Neutrophil (primary cell): ENCODE measurements at regions not wholly inside any gene's neighbourhood (a gene's known extent, or its start where the extent isn't known, plus 50 kb on each side); places are given as distances from the start of the nearest gene placed in this dataset.

Source experiments
- H3K27ac ChIP-seq: fragments of 200-600 bp; sonication (generic); 2 replicates; pipeline ENCODE4 v1.5.1; 2016; ENCODE audit warnings: mild to moderate bottlenecking, moderate library complexity
- H3K27me3 ChIP-seq: fragments of 200-600 bp; sonication (generic); 2 replicates; pipeline ENCODE4 v1.6.0; 2016; ENCODE audit warnings: mild to moderate bottlenecking
- H3K36me3 ChIP-seq: fragments of 200-600 bp; sonication (generic); 2 replicates; pipeline ENCODE4 v1.5.1; 2017
- H3K4me1 ChIP-seq, 2 experiments: fragments of 200-600 bp in 1 of 2; sonication (generic) in 1 of 2; 1 replicate in 1 of 2; 2 replicates in 1 of 2; pipeline versions ENCODE4 v1.5.1 to v1.6.1; 2013 to 2016; ENCODE audit warnings: low read depth in 1 of 2, low read length in 1 of 2, mild to moderate bottlenecking in 1 of 2, moderate library complexity in 1 of 2; ENCODE audit not compliant: control insufficient read depth in 1 of 2, insufficient read depth in 1 of 2
- H3K4me3 ChIP-seq, 2 experiments: fragments of 200-600 bp in 1 of 2; sonication (generic) in 1 of 2; 1 replicate in 1 of 2; 2 replicates in 1 of 2; pipeline ENCODE4 v1.5.1; 2013 to 2016; ENCODE audit warnings: low read depth in 1 of 2, low read length in 1 of 2, mild to moderate bottlenecking in 1 of 2, moderate library complexity in 1 of 2
- H3K9me3 ChIP-seq: fragments of 200-600 bp; sonication (generic); 2 replicates; pipeline ENCODE4 v1.5.1; 2016
- TF ChIP-seq, protein P1 (sequence below): fragments of 200-600 bp; sonication (generic); IDR thresholded peaks from 2 replicates; pipeline ENCODE4 v1.5.1; 2016; ENCODE audit warnings: antibody characterized with exemption

DNA sequence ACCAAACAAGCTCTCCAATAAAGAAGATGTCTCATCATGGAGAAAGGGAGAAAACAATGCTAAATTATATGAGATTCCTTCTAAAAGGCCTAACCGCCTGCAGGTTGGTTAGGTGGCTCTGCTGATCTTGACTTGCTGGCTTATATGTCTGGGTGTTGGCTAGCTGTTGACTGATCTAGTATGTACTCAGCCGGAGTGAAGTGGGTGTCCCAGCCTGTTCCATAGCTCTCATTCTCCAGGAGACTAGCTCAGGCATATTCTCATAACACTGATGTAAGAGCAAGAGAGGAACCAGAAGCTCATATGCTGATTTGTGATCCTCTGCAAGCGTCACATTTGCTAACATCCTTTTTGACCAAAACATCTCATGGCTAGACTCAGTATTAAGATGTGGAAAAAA is 473.0 kb downstream of the BMP2 start:
- Histone ChIP-seq H3K27me3 (no peaks in the 10 kb centered on the region), H3K4me3 (no peak overlapping the region), H3K9me3 (no peaks in the 10 kb centered on the region), H3K27ac (no peak overlapping the region), H3K36me3 (no peaks in the 10 kb centered on the region), H3K4me1 (no peaks in the 10 kb centered on the region)
- TF ChIP-seq, protein P1, sequence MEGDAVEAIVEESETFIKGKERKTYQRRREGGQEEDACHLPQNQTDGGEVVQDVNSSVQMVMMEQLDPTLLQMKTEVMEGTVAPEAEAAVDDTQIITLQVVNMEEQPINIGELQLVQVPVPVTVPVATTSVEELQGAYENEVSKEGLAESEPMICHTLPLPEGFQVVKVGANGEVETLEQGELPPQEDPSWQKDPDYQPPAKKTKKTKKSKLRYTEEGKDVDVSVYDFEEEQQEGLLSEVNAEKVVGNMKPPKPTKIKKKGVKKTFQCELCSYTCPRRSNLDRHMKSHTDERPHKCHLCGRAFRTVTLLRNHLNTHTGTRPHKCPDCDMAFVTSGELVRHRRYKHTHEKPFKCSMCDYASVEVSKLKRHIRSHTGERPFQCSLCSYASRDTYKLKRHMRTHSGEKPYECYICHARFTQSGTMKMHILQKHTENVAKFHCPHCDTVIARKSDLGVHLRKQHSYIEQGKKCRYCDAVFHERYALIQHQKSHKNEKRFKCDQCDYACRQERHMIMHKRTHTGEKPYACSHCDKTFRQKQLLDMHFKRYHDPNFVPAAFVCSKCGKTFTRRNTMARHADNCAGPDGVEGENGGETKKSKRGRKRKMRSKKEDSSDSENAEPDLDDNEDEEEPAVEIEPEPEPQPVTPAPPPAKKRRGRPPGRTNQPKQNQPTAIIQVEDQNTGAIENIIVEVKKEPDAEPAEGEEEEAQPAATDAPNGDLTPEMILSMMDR = no peak

DNA sequence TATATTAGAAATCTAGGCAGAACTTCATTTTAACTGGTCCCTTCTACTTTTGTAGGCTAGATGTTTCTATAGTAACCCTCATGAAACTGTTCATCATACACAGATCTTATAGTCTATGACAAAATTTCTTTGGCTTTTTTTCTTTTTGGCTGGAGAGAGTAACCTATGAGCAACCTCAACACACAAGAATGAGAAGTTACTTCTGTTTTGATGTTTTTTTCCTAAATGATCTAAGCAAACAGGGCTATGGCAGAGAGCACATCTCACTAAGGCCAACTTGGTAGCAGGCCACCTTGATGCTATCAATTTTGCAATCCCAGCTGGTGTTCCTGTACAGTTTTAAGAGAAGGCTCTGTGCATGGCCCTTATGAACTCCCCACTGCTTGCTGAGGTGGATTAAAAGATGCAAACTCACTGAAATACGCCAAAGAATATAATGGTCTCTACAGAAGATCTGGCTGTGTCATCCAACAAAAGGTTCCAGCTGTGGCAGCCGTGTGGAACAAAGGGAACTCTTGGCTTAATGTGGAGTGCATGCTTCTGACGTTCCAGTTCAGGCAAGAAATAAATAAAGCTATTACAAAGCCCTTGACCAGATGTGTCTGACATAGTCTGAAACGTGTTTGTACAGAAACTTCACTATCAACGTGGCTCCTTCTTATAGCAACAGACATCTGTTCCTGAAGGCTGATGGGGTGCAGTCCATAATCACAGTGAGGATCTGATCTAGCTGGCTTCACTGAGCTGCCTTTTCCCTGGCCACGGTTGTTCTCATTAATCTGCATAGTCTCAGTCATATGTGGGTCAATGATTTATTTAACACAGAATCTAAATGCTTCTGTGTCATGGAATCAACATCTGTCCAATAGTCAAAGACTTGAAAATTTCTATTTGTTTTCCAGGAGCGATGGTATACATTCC is 481.1 kb downstream of the BMP2 start:
- TF ChIP-seq, protein P1 = no peak
- no peaks in the 10 kb centered on the region for H3K36me3 ChIP-seq
- no peaks in the 10 kb centered on the region for H3K27me3 ChIP-seq
- H3K27ac ChIP-seq = no peak overlapping the region
- H3K4me3 ChIP-seq = no peak overlapping the region
- H3K9me3 ChIP-seq = no peaks in the 10 kb centered on the region
- H3K4me1 ChIP-seq = no peaks in the 10 kb centered on the region

DNA sequence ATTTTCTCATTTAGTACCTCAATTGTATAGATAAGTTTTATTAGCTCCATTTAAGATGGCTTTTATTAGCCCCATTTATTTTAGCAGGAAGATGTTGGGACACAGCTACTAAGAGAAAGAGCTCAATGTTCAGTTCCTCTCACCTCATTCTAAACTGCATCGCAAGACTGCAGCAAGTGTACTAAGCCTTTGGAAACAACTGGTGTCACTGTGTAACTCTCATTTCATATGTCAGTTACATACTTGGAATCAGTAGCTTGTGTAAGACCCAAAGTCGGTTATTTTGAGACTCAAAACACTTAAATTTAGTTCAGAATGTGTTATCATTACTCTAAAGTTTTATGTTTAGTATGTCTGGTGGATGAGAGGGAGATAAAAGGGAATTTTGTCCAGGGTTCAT is 482.9 kb downstream of the BMP2 start:
- Histone ChIP-seq H3K9me3 (no peaks in the 10 kb centered on the region), H3K36me3 (no peaks in the 10 kb centered on the region), H3K27ac (no peak overlapping the region), H3K4me1 (no peaks in the 10 kb centered on the region), H3K27me3 (no peaks in the 10 kb centered on the region), H3K4me3 (no peak overlapping the region)
- TF ChIP-seq, protein P1 = no peak

DNA sequence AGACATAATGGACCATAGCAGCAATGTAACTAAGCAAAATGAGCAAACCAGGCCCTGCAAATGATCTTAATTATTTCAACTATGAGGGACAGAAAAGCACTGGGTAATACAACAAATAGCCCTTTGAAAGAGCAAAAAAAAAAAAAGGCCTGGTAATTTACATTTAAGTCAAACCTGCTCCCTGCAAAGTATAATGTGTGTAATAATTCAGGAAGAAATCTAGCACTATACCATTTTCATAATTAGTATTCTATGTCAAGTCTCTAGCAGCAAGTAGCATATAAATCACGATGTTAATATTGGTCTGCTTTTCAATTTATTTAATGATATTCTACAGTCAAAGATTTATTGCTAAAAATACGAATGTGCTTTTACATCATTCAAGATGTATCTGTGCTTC is 489.6 kb downstream of the BMP2 start:
- no peak overlapping the region for H3K4me3 ChIP-seq
- H3K36me3 ChIP-seq = no peaks in the 10 kb centered on the region
- no peaks in the 10 kb centered on the region for H3K4me1 ChIP-seq
- no peaks in the 10 kb centered on the region for H3K27me3 ChIP-seq
- no peaks in the 10 kb centered on the region for H3K9me3 ChIP-seq
- TF ChIP-seq, protein P1 = no peak
- H3K27ac ChIP-seq = no peak overlapping the region

DNA sequence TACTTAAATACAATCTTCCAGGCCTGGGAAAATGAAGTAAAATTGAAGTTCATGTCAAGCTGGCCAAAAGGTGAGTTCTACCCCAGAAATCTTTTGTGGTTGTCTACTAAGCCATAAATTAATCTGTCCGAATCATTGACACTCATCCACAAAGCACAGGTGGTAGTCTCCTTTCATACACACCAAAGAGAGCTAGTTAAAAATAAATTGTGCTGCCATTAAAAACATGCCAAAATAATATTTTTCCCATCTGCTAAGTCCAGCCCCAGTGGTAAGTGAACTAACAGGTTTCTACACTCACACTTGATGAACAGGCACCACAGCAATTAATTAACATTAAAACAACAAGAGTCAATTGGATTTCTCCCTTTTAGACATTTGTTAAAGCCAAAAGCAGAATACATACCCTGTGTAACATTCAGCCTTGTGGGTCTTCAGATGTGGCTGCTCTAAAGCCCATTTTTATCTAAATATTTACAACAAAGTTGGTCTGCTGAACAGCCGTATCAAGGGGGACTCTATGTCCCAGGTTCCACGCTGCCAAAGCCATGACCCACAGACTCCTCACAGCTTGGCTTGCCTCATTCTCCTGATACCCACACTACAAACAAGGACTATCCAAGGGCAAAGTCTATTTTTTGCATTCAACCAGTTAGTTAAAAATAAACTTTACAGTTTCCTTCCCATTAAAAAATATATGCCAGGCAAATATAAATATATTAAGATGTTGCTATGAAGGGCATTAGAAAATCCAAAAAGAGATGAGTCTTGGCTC is 490.4 kb downstream of the BMP2 start:
- Histone ChIP-seq H3K9me3 (no peaks in the 10 kb centered on the region), H3K27me3 (no peaks in the 10 kb centered on the region), H3K36me3 (no peaks in the 10 kb centered on the region), H3K4me1 (no peaks in the 10 kb centered on the region), H3K4me3 (no peak overlapping the region), H3K27ac (no peak overlapping the region)
- TF ChIP-seq, protein P1 = no peak
